SK-N-SH (cell line): ENCODE measurements at regions not wholly inside any gene's neighbourhood (a gene's known extent, or its start where the extent isn't known, plus 50 kb on each side); places are given as distances from the start of the nearest gene placed in this dataset.

Experiments used
- CTCF ChIA-PET: fragments of 300-600, 350-600 bp; formaldehyde crosslinking; extraction: SDS; loops from one replicate; lab custom pipeline; 2021; lab: Yijun Ruan, JAX
- POLR2A ChIA-PET: fragments of 350-600 bp; sonication (Branson Sonifier 250); formaldehyde crosslinking; extraction: SDS; loops from one replicate; lab custom pipeline; 2020; ENCODE audit warnings: antibody characterized with exemption, inconsistent platforms; lab: Yijun Ruan, JAX
- DNase-seq: peaks from one replicate; pipeline ENCODE4 v3.0.0; 2012
- H2AFZ ChIP-seq: fragments of 200-600 bp; sonication (generic); 2 replicates; pipeline ENCODE4 v1.8.1; 2016; ENCODE audit warnings: antibody characterized with exemption, mild to moderate bottlenecking, low read depth
- H3F3A ChIP-seq: fragments of 200-600 bp; sonication (generic); replicated peaks from 2 replicates; pipeline ENCODE3; 2016; ENCODE audit warnings: antibody characterized with exemption, mild to moderate bottlenecking; ENCODE audit not compliant: insufficient read depth
- H3K27ac ChIP-seq, 2 experiments: fragments of 200-500 bp in 1 of 2; fragments of 200-600 bp in 1 of 2; sonication (Bioruptor generic) in 1 of 2; sonication (generic), shearing (Covaris generic) in 1 of 2; 2 replicates each; pipeline versions ENCODE4 v1.5.1 to v1.6.1; 2014 to 2016; ENCODE audit warnings: low read depth in 2 of 2, inconsistent platforms in 1 of 2, low read length in 1 of 2, mild to moderate bottlenecking in 1 of 2, mixed read lengths in 1 of 2
- H3K27me3 ChIP-seq: fragments of 200-600 bp; sonication (generic), shearing (Covaris generic); 2 replicates; pipeline ENCODE4 v1.6.1; 2016; ENCODE audit warnings: mixed run types; ENCODE audit not compliant: insufficient read depth
- H3K36me3 ChIP-seq, 2 experiments: fragments of 200-500 bp in 1 of 2; fragments of 200-600 bp in 1 of 2; sonication (Bioruptor generic) in 1 of 2; sonication (generic) in 1 of 2; replicated peaks in 1 of 2; 2 replicates each; pipeline versions ENCODE3 to v1.5.1; 2014 to 2016; ENCODE audit warnings: low read length in 1 of 2, mild to moderate bottlenecking in 1 of 2; ENCODE audit not compliant: insufficient read depth in 2 of 2, control insufficient read depth in 1 of 2
- H3K4me1 ChIP-seq, 2 experiments: fragments of 200-500 bp in 1 of 2; fragments of 200-600 bp in 1 of 2; sonication (Bioruptor generic) in 1 of 2; sonication (generic), shearing (Covaris generic) in 1 of 2; 2 replicates each; pipeline versions ENCODE4 v1.5.1 to v1.6.1; 2014 to 2016; ENCODE audit warnings: low read depth in 1 of 2, low read length in 1 of 2, mixed run types in 1 of 2; ENCODE audit not compliant: insufficient read depth in 2 of 2, control insufficient read depth in 1 of 2
- H3K4me2 ChIP-seq: fragments of 200-600 bp; sonication (generic), shearing (Covaris generic); 2 replicates; pipeline ENCODE4 v1.6.1; 2017; ENCODE audit warnings: mixed run types
- H3K4me3 ChIP-seq, 2 experiments: fragments of 200-500 bp in 1 of 2; fragments of 200-600 bp in 1 of 2; sonication (Bioruptor generic) in 1 of 2; sonication (generic), shearing (Covaris generic) in 1 of 2; 2 replicates each; pipeline versions ENCODE4 v1.5.1 to v1.8.1; 2014 to 2016; ENCODE audit warnings: low read depth in 2 of 2, inconsistent platforms in 1 of 2, low read length in 1 of 2, mild to moderate bottlenecking in 1 of 2, mixed read lengths in 1 of 2, moderate library complexity in 1 of 2
- H3K79me2 ChIP-seq: fragments of 200-600 bp; sonication (generic); 2 replicates; pipeline ENCODE4 v1.8.1; 2017; ENCODE audit warnings: mild to moderate bottlenecking; ENCODE audit not compliant: insufficient read depth
- H3K9ac ChIP-seq: fragments of 200-600 bp; sonication (generic); 2 replicates; pipeline ENCODE4 v1.6.1; 2017; ENCODE audit warnings: mixed run types
- H3K9me2 ChIP-seq: fragments of 200-600 bp; sonication (generic); 2 replicates; pipeline ENCODE4 v1.6.1; 2017; ENCODE audit warnings: mixed run types
- H3K9me3 ChIP-seq: fragments of 200-600 bp; sonication (generic); 2 replicates; pipeline ENCODE4 v1.6.1; 2017; ENCODE audit warnings: mixed run types, mild to moderate bottlenecking, moderate library complexity
- H4K20me1 ChIP-seq: fragments of 200-600 bp; sonication (generic); 2 replicates; pipeline ENCODE4 v1.6.1; 2017; ENCODE audit warnings: mild to moderate bottlenecking, mixed run types; ENCODE audit not compliant: insufficient read depth
- CHD2 ChIP-seq: fragments of 150-350 bp; IDR thresholded peaks from 2 replicates; pipeline ENCODE4 v1.6.1; 2018; ENCODE audit warnings: low read length; ENCODE audit not compliant: partially characterized antibody
- ELF1 ChIP-seq: IDR thresholded peaks from 2 replicates; pipeline ENCODE4 v1.4.0; 2012
- FOXJ3 ChIP-seq: sonication (generic); formaldehyde crosslinking; IDR thresholded peaks from 2 replicates; pipeline ENCODE4 v1.5.1; 2020; ENCODE audit warnings: mild to moderate bottlenecking, missing genetic modification reagents
- GABPA ChIP-seq: IDR thresholded peaks from 2 replicates; pipeline ENCODE4 v1.4.0; 2012; ENCODE audit warnings: low read depth, mild to moderate bottlenecking
- MEF2A ChIP-seq: IDR thresholded peaks from 2 replicates; pipeline ENCODE4 v1.4.0; 2012; ENCODE audit warnings: low read depth, borderline replicate concordance
- MXI1 ChIP-seq: IDR thresholded peaks from 2 replicates; pipeline ENCODE4 v1.6.1; 2012; ENCODE audit warnings: mild to moderate bottlenecking, low read depth, low read length, improper control_type of control experiment
- NFIC ChIP-seq: IDR thresholded peaks from 2 replicates; pipeline ENCODE4 v1.4.0; 2012; ENCODE audit warnings: borderline replicate concordance
- RAD21 ChIP-seq: IDR thresholded peaks from 2 replicates; pipeline ENCODE4 v1.6.1; 2012; ENCODE audit warnings: mild to moderate bottlenecking, low read length
- RCOR1 ChIP-seq: fragments of 150-350 bp; IDR thresholded peaks from 2 replicates; pipeline ENCODE4 v1.6.1; 2017; ENCODE audit warnings: antibody characterized with exemption, low read length
- RFX5 ChIP-seq: IDR thresholded peaks from 2 replicates; pipeline ENCODE4 v1.6.1; 2012; ENCODE audit warnings: mild to moderate bottlenecking, improper control_type of control experiment, low read length
- RXRA ChIP-seq: IDR thresholded peaks from 2 replicates; pipeline ENCODE4 v1.4.0; 2012; ENCODE audit warnings: low read depth, mild to moderate bottlenecking, borderline replicate concordance
- SIN3A ChIP-seq: IDR thresholded peaks from 2 replicates; pipeline ENCODE4 v1.6.1; 2012; ENCODE audit warnings: low read depth, mild to moderate bottlenecking, low read length, moderate library complexity, borderline replicate concordance
- SMC3 ChIP-seq: IDR thresholded peaks from 2 replicates; pipeline ENCODE4 v1.6.1; 2012; ENCODE audit warnings: low read depth, low read length, improper control_type of control experiment
- TCF12 ChIP-seq: IDR thresholded peaks from 2 replicates; pipeline ENCODE4 v1.4.0; 2012
- TEAD4 ChIP-seq: IDR thresholded peaks from 2 replicates; pipeline ENCODE4 v1.4.0; 2012; ENCODE audit warnings: mild to moderate bottlenecking, borderline replicate concordance; ENCODE audit not compliant: insufficient read depth
- YY1 ChIP-seq: IDR thresholded peaks from 2 replicates; pipeline ENCODE4 v1.4.0; 2012; ENCODE audit warnings: low read depth, mild to moderate bottlenecking
- WGBS: methylation state at CpG from one replicate; pipeline ENCODE4 v1.1.6; 2017; ENCODE audit warnings: low lambda C conversion rate; 5-methylcytosine and 5-hydroxymethylcytosine counted together
- TF ChIP-seq, protein P1 (sequence below): fragments of 200-600 bp; sonication (generic); IDR thresholded peaks from 2 replicates; pipeline ENCODE4 v1.6.1; 2017; ENCODE audit warnings: antibody characterized with exemption, mild to moderate bottlenecking, moderate library complexity
- TF ChIP-seq, protein P2 (sequence below): IDR thresholded peaks from 2 replicates; pipeline ENCODE4; 2012
- TF ChIP-seq, protein P3 (sequence below): IDR thresholded peaks from 2 replicates; pipeline ENCODE4 v1.4.0; 2012; ENCODE audit warnings: low read depth
- TF ChIP-seq, protein P4 (sequence below): fragments of 150-350 bp; IDR thresholded peaks from 2 replicates; pipeline ENCODE4 v1.6.1; 2016; ENCODE audit warnings: mild to moderate bottlenecking, low read depth, low read length

DNA sequence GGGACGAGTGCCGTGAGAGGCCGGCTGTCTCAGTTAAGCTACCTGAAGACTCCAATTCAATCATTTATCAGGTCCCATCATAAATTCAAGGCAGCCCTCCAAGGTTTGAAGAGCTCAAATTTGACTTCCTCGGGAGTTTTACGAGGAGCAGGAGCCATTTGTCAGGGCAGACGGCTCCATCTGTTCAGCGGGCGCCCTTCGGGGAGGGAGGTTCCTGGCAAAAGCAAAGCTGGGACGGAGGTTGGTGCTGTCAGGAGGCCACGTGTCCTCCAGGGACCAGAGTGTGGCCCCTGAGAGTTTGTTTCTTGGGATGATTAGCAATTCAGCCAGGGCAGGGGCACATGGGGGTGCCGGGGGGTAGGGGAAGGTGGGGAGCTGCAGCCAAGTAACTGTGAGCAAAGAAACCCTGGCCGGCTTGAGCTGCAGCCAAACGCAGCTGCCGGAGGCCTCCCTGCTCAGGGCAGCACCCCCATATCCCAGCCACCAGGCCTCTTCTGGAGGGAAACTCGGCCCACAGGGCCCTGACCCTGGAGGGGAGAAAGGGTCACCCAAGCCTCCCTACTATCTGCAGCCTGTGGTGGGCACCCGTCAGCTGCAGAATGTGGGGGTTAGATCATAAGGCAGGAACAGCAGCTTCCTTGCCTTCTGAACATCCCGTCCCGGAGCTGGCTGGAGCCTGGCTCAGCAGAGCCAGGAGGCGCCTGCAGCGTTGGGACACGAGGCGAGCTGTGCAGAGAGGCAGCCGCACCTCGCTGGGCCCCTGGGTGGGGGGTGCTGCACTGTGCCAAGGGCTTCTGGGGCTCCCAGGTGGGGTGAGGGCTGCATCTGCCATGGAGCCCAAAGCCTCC lies 63.6 kb upstream of the GATA5 start:
- no peaks in the 10 kb centered on the region; the same call in 1 of the 2 replicates for H3K27me3 ChIP-seq
- H3K4me3 ChIP-seq = no peak overlapping the region
- WGBS = 59% methylated on average over 17 of the region's 25 CpGs
- no peak overlapping the region for H3K27ac ChIP-seq
- H3K9ac ChIP-seq = no peak overlapping the region
- POLR2A ChIA-PET = no interaction called here
- H3K4me1 ChIP-seq = no peaks in the 10 kb centered on the region; a peak in 1 of 4 replicates
- H4K20me1 ChIP-seq = no peaks in the 10 kb centered on the region
- H3K79me2 ChIP-seq = no peaks in the 10 kb centered on the region
- no peak for DNase-seq
- no peaks in the 10 kb centered on the region for H3K9me2 ChIP-seq
- no peaks in the 10 kb centered on the region for H3K9me3 ChIP-seq
- H3K36me3 ChIP-seq = no peaks in the 10 kb centered on the region
- no peak overlapping the region for H3K4me2 ChIP-seq
- TF ChIP-seq TEAD4 (no peak), YY1 (no peak), SIN3A (no peak), RFX5 (no peak), NFIC (no peak), TCF12 (no peak), SMC3 (no peak), MEF2A (no peak), FOXJ3 (no peak), GABPA (no peak), MXI1 (no peak), RCOR1 (no peak), RAD21 (no peak), ELF1 (no peak), RXRA (no peak), CHD2 (no peak)
- TF ChIP-seq, protein P1, sequence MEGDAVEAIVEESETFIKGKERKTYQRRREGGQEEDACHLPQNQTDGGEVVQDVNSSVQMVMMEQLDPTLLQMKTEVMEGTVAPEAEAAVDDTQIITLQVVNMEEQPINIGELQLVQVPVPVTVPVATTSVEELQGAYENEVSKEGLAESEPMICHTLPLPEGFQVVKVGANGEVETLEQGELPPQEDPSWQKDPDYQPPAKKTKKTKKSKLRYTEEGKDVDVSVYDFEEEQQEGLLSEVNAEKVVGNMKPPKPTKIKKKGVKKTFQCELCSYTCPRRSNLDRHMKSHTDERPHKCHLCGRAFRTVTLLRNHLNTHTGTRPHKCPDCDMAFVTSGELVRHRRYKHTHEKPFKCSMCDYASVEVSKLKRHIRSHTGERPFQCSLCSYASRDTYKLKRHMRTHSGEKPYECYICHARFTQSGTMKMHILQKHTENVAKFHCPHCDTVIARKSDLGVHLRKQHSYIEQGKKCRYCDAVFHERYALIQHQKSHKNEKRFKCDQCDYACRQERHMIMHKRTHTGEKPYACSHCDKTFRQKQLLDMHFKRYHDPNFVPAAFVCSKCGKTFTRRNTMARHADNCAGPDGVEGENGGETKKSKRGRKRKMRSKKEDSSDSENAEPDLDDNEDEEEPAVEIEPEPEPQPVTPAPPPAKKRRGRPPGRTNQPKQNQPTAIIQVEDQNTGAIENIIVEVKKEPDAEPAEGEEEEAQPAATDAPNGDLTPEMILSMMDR = no peak
- TF ChIP-seq, protein P2, sequence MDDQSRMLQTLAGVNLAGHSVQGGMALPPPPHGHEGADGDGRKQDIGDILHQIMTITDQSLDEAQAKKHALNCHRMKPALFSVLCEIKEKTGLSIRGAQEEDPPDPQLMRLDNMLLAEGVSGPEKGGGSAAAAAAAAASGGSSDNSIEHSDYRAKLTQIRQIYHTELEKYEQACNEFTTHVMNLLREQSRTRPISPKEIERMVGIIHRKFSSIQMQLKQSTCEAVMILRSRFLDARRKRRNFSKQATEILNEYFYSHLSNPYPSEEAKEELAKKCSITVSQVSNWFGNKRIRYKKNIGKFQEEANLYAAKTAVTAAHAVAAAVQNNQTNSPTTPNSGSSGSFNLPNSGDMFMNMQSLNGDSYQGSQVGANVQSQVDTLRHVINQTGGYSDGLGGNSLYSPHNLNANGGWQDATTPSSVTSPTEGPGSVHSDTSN = no peak
- TF ChIP-seq, protein P3, sequence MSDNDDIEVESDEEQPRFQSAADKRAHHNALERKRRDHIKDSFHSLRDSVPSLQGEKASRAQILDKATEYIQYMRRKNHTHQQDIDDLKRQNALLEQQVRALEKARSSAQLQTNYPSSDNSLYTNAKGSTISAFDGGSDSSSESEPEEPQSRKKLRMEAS = no peak
- TF ChIP-seq, protein P4, sequence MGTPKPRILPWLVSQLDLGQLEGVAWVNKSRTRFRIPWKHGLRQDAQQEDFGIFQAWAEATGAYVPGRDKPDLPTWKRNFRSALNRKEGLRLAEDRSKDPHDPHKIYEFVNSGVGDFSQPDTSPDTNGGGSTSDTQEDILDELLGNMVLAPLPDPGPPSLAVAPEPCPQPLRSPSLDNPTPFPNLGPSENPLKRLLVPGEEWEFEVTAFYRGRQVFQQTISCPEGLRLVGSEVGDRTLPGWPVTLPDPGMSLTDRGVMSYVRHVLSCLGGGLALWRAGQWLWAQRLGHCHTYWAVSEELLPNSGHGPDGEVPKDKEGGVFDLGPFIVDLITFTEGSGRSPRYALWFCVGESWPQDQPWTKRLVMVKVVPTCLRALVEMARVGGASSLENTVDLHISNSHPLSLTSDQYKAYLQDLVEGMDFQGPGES = no peak
- no peak overlapping the region for H2AFZ ChIP-seq
- CTCF ChIA-PET = interaction anchor here (0.9 to 2.1 kb wide), 5 partner anchors 13 to 77 kb away, joined by 3 to 6 read pairs (median 3); no protein-coding TSS in a partner anchor
- no peaks in the 10 kb centered on the region for H3F3A ChIP-seq
